ENCODE measurements at regions not wholly inside any gene's neighbourhood (a gene's known extent, or its start where the extent isn't known, plus 50 kb on each side); places are given as distances from the start of the nearest gene placed in this dataset.

DNA sequence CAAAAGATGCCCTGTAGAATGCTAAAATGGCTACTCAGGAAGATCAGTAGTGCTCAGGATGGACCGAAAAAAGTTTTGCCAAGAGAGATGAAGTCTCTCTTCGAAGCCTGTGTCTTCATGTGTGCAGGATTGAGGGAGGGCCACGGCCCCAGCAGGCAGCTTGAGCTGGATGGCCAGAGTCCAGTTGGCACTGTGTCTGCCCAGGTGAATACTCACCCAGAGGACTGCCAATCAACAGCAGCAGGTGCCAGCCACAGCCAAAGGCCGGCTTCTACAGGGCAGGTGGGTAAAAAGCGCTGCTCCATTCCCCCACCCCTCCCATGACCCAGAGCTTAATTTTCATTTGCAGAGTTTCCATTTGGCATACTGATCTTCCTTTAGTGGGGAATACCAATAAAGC, 287.9 kb upstream of the ZNF608 start:
- TF ChIP-seq CTCF (IDR thresholded peaks at IDR 0.05; ENCODE audit: low read depth, low read length) = no peak
- no peak overlapping the region for H3K4me3 ChIP-seq (ENCODE audit: low read depth, low read length)
- no peaks in the 10 kb centered on the region for H3K27me3 ChIP-seq
- no peaks in the 10 kb centered on the region for H3K4me1 ChIP-seq
- no peaks in the 10 kb centered on the region for H3K9me3 ChIP-seq
- no peak for DNase-seq
- H3K36me3 ChIP-seq = no peaks in the 10 kb centered on the region

- Histone ChIP-seq H3K4me1 (no peaks in the 10 kb centered on the region; the same call in 1 of the 2 replicates), H3K9me3 (no peaks in the 10 kb centered on the region), H3K4me3 (ENCODE audit: low read depth, low read length) (no peak overlapping the region), H3K27me3 (no peaks in the 10 kb centered on the region), H3K36me3 (no peaks in the 10 kb centered on the region)
- no peak for TF ChIP-seq CTCF (IDR thresholded peaks at IDR 0.05; ENCODE audit: low read depth, low read length)
- no peak for DNase-seq
These were observed 290.1 kb upstream of the ZNF608 start for GRCh38 chr5:125036494-125036893.

DNA sequence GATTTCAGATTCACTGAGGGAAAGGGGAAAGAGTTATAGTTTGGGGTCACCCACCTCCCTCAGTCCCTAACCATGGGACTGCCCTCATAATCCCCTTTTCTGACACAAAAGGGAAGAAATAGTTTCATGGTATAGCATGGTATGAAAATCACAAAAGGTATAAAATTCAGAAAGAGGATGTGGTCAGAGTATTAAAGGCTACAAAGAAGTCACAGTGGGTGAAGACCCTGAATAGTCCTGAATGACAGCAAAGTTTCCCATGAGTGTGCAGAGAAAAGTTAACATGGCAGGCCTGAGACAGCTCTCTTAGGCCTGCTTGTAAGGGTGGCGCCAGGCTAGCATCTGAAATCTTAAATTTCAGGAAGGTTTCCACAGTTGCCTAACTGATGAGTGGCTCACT, 290.6 kb upstream of the ZNF608 start:
- no peak for TF ChIP-seq CTCF (IDR thresholded peaks at IDR 0.05; ENCODE audit: low read depth, low read length)
- peaks cover 4% of the 10 kb centered on the region for H3K4me1 ChIP-seq
- no peaks in the 10 kb centered on the region for H3K36me3 ChIP-seq
- no peak for DNase-seq
- H3K27me3 ChIP-seq = no peaks in the 10 kb centered on the region
- H3K9me3 ChIP-seq = no peaks in the 10 kb centered on the region
- no peak overlapping the region for H3K4me3 ChIP-seq (ENCODE audit: low read depth, low read length)

- no peak overlapping the region for H3K4me3 ChIP-seq (ENCODE audit: low read depth, low read length)
- no peaks in the 10 kb centered on the region for H3K9me3 ChIP-seq
- no peak for DNase-seq
- H3K36me3 ChIP-seq = no peaks in the 10 kb centered on the region
- no peaks in the 10 kb centered on the region for H3K27me3 ChIP-seq
- H3K4me1 ChIP-seq = peaks cover 5% of the 10 kb centered on the region
- no peak for TF ChIP-seq CTCF (IDR thresholded peaks at IDR 0.05; ENCODE audit: low read depth, low read length)
These were observed 291.1 kb upstream of the ZNF608 start for GRCh38 chr5:125037530-125037929.

DNA sequence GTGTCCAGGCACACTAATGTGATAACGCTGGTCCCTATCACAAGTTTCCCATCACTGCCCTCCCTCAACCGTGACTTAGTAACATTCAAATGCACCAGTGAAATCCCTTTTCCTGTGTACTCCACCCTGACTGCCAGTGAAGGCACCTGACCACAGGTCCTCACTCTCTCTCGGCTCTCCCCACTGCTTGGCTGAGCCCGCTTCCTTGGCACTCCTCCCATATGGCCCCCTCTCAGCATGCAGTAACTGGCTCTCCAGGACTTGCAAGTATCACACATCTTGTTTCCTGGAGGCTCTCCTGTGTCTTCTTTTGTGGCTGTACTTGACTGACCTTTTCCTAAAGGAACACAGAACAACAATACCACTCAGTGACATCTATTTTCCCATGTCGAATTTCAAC, 292.0 kb upstream of the ZNF608 start:
- H3K4me3 ChIP-seq (ENCODE audit: low read depth, low read length) = no peak overlapping the region
- no peak for DNase-seq
- H3K36me3 ChIP-seq = no peaks in the 10 kb centered on the region
- H3K27me3 ChIP-seq = no peaks in the 10 kb centered on the region
- TF ChIP-seq CTCF (IDR thresholded peaks at IDR 0.05; ENCODE audit: low read depth, low read length) = no peak
- peaks cover 7% of the 10 kb centered on the region for H3K4me1 ChIP-seq
- no peaks in the 10 kb centered on the region for H3K9me3 ChIP-seq

GRCh38 chr5:125041798-125042197, 295.4 kb upstream of the ZNF608 start:
- Histone ChIP-seq H3K9me3 (no peaks in the 10 kb centered on the region), H3K36me3 (no peaks in the 10 kb centered on the region), H3K4me1 (peaks cover 20% of the 10 kb centered on the region), H3K27me3 (no peaks in the 10 kb centered on the region), H3K4me3 (ENCODE audit: low read depth, low read length) (no peak overlapping the region)
- TF ChIP-seq CTCF (IDR thresholded peaks at IDR 0.05; ENCODE audit: low read depth, low read length) = no peak
- DNase-seq = no peak
